Hepatocyte (in vitro differentiated cells): ENCODE measurements at regions not wholly inside any gene's neighbourhood (a gene's known extent, or its start where the extent isn't known, plus 50 kb on each side); places are given as distances from the start of the nearest gene placed in this dataset.

Source experiments
- CTCF ChIP-seq: fragments of 200-600 bp; sonication (generic); IDR thresholded peaks from 2 replicates; pipeline ENCODE4 v1.5.1; 2016; ENCODE audit warnings: antibody characterized with exemption, mild to moderate bottlenecking; ENCODE audit not compliant: poor library complexity
- EZH2 ChIP-seq: fragments of 200-600 bp; sonication (generic); IDR thresholded peaks from 2 replicates; pipeline ENCODE4 v1.6.1; 2016; ENCODE audit warnings: antibody characterized with exemption, mild to moderate bottlenecking, borderline replicate concordance

GRCh38 chr5:2240118-2240904 lies 357.6 kb upstream of the IRX4 start:
- TF ChIP-seq CTCF (no peak), EZH2 (no peak)
